ENCODE measurements at regions not wholly inside any gene's neighbourhood (a gene's known extent, or its start where the extent isn't known, plus 50 kb on each side); places are given as distances from the start of the nearest gene placed in this dataset.

DNA sequence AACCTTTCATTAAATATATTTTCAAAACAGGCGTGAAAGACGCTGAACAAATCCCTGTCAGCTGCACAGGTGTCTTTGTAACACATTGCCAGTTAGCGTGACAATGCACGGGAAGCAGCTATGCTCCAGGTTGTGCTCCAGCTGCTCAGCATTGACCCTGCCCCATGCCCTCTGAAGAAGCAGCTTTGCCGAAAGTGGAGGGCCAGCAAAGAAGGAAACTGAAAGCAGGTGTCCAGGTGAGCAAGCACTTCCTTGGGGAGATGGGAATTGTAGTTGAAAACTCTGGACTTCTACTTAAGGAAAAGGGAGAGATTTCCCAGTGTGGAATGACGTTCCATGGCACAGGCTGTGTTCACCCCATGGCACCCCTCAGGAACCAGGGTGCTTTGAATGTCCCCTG lies 125.7 kb downstream of the TTLL2 start:
- no peaks in the 10 kb centered on the region for H3K9me2 ChIP-seq (ENCODE audit: insufficient read depth)

DNA sequence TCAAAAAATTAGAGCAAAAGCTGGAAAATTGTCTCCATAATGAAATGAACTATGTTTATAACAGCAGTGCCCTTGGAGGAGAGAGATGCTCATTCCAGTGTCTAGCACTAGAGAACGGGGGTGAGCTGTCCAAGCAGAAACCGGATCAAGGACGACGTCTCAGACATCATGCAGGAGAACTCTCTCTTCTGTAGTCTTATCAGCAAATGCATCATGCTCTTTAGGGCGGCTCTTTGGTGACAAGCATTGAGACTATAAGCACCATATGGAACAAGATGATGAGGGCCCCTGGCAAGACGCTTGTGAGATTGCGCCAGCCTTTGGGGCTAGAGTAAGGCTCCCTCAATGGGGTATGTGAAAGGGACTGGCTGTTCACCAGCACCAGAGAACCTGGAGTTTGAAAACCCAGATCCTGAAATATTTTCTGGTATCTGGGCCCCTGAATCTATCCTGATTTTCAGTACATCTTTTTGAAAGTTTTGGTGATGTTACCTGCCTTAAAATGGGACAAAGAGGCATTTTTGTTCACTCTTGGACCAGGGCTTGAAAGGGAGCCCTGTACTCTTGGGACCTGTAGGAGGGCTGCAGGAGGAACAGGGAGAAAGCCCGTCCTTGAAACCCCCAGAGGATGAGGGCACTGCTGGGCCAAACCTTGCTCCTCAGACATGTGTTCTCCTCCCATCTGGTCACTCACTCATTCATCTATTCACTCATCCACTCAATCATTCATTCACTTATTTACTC lies 127.6 kb downstream of the TTLL2 start:
- H3K4me3 ChIP-seq, result no peak overlapping the region
- H3K27me3 ChIP-seq (ENCODE audit: insufficient read depth, low read depth), result peaks cover 41% of the 10 kb centered on the region
- no peaks in the 10 kb centered on the region for H3K79me2 ChIP-seq (ENCODE audit: low read depth)
- H4K20me1 ChIP-seq (ENCODE audit: insufficient read depth), result no peaks in the 10 kb centered on the region
- DNase-seq, result no peak
- H3K27ac ChIP-seq, result no peak overlapping the region
- no peaks in the 10 kb centered on the region for H3K9me2 ChIP-seq (ENCODE audit: insufficient read depth)
- BruUV-seq (replicated peaks), result no TSS peak
- intact Hi-C loops (cut with micrococcal nuclease; ENCODE audit: unreplicated experiment), result no loop called here
- H2AFZ ChIP-seq, result no peak overlapping the region
- H3K36me3 ChIP-seq (ENCODE audit: low read depth), result no peaks in the 10 kb centered on the region
- H3K9me3 ChIP-seq (ENCODE audit: insufficient read depth, low read depth), result no peaks in the 10 kb centered on the region
- ChIA-PET CTCF (no interaction called here), POLR2A (ENCODE audit: unreplicated experiment) (no interaction called here)
- no peak overlapping the region for H3K4me2 ChIP-seq
- H3K4me1 ChIP-seq (replicated peaks; ENCODE audit: insufficient read depth), result no peaks in the 10 kb centered on the region
- TF ChIP-seq, protein P1, sequence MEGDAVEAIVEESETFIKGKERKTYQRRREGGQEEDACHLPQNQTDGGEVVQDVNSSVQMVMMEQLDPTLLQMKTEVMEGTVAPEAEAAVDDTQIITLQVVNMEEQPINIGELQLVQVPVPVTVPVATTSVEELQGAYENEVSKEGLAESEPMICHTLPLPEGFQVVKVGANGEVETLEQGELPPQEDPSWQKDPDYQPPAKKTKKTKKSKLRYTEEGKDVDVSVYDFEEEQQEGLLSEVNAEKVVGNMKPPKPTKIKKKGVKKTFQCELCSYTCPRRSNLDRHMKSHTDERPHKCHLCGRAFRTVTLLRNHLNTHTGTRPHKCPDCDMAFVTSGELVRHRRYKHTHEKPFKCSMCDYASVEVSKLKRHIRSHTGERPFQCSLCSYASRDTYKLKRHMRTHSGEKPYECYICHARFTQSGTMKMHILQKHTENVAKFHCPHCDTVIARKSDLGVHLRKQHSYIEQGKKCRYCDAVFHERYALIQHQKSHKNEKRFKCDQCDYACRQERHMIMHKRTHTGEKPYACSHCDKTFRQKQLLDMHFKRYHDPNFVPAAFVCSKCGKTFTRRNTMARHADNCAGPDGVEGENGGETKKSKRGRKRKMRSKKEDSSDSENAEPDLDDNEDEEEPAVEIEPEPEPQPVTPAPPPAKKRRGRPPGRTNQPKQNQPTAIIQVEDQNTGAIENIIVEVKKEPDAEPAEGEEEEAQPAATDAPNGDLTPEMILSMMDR (conservative IDR thresholded peaks at IDR 0.05), result no peak
- TF ChIP-seq EZH2 (IDR thresholded peaks at IDR 0.05; ENCODE audit: low read depth), result no peak
- H3F3A ChIP-seq (ENCODE audit: insufficient read depth, low read depth), result no peaks in the 10 kb centered on the region

More for the DNA sequence above, 125.7 kb downstream of the TTLL2 start:
- Histone ChIP-seq H3F3A (ENCODE audit: insufficient read depth, low read depth) (no peaks in the 10 kb centered on the region), H3K4me2 (no peak overlapping the region), H3K4me3 (no peak overlapping the region), H3K36me3 (ENCODE audit: low read depth) (no peaks in the 10 kb centered on the region), H3K79me2 (ENCODE audit: low read depth) (no peaks in the 10 kb centered on the region), H3K9me3 (ENCODE audit: insufficient read depth, low read depth) (no peaks in the 10 kb centered on the region), H3K4me1 (replicated peaks; ENCODE audit: insufficient read depth) (no peaks in the 10 kb centered on the region), H2AFZ (no peak overlapping the region), H4K20me1 (ENCODE audit: insufficient read depth) (no peaks in the 10 kb centered on the region), H3K27me3 (ENCODE audit: insufficient read depth, low read depth) (peaks cover 45% of the 10 kb centered on the region), H3K27ac (no peak overlapping the region)
- intact Hi-C loops (cut with micrococcal nuclease; ENCODE audit: unreplicated experiment), result no loop called here
- no peak for TF ChIP-seq EZH2 (IDR thresholded peaks at IDR 0.05; ENCODE audit: low read depth)
- TF ChIP-seq, protein P1 (conservative IDR thresholded peaks at IDR 0.05), result no peak
- POLR2A ChIA-PET (ENCODE audit: unreplicated experiment), result no interaction called here
- no TSS peak for BruUV-seq (replicated peaks)
- CTCF ChIA-PET, result no interaction called here
- no peak for DNase-seq

DNA sequence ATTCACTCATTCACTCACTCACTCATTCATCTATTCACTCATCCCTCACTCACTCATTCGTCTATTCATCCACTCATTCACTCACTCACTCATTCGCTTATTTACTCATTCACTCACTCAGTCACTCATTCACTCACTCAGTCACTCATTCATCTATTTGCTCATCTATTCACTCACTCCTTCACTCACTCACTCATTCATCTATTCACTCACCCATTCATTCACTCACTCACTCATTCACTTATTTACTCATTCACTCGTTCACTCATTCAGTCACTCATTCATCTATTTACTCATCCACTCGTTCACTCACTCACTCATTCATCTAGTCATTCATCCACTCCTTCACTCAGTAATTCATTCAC lies 128.2 kb downstream of the TTLL2 start:
- Histone ChIP-seq H3K4me3 (no peak overlapping the region), H3F3A (ENCODE audit: insufficient read depth, low read depth) (no peaks in the 10 kb centered on the region), H4K20me1 (ENCODE audit: insufficient read depth) (no peaks in the 10 kb centered on the region), H3K9me2 (ENCODE audit: insufficient read depth) (no peaks in the 10 kb centered on the region), H3K79me2 (ENCODE audit: low read depth) (no peaks in the 10 kb centered on the region), H3K27ac (no peak overlapping the region), H3K4me1 (replicated peaks; ENCODE audit: insufficient read depth) (no peaks in the 10 kb centered on the region), H3K4me2 (no peak overlapping the region), H3K9me3 (ENCODE audit: insufficient read depth, low read depth) (no peaks in the 10 kb centered on the region), H3K36me3 (ENCODE audit: low read depth) (no peaks in the 10 kb centered on the region), H3K27me3 (ENCODE audit: insufficient read depth, low read depth) (peaks cover 43% of the 10 kb centered on the region), H2AFZ (no peak overlapping the region)
- intact Hi-C loops (cut with micrococcal nuclease; ENCODE audit: unreplicated experiment), result no loop called here
- POLR2A ChIA-PET (ENCODE audit: unreplicated experiment), result no interaction called here
- CTCF ChIA-PET, result no interaction called here
- no peak for DNase-seq
- BruUV-seq (replicated peaks), result no TSS peak
- TF ChIP-seq, protein P1 (conservative IDR thresholded peaks at IDR 0.05), result no peak
- no peak for TF ChIP-seq EZH2 (IDR thresholded peaks at IDR 0.05; ENCODE audit: low read depth)

All from PC-9 (cell line).